ENCODE measurements at regions not wholly inside any gene's neighbourhood (a gene's known extent, or its start where the extent isn't known, plus 50 kb on each side); places are given as distances from the start of the nearest gene placed in this dataset.

DNA sequence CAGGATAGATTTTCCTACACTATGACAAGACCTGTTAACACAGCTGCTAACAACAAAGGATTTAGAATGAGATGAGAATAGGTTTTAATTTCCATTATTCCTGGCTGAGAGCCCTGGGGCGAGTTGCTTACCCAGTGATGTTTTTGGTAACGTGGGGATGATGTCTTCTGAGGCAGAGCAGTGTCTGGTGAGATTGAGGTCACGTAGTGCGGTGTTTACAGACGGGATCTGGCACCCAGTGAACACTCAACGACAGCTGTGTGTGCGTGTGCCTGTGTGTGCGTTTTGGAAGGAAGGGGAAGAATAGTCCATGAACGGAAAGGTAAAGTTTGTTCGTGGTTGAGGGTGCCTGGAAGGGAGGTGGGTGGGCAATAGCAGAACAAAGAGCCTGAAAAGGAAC is 384.7 kb downstream of the C6orf118 start:
- POLR2A ChIA-PET = interaction anchor here (0.8 kb wide), 1 partner anchor 47 kb away, joined by 4 read pairs; no protein-coding TSS in a partner anchor
- no peaks in the 10 kb centered on the region for H3K27me3 ChIP-seq (ENCODE audit: control insufficient read depth in 2 of 2, insufficient read depth in 2 of 2, low read length in 2 of 2)
- no peak for TF ChIP-seq ESRRB (CRISPR knock-in tag; IDR thresholded peaks at IDR 0.05; ENCODE audit: borderline replicate concordance)
- TF ChIP-seq ADNP (tag; IDR thresholded peaks at IDR 0.05) = no peak
- TF ChIP-seq, protein P1, sequence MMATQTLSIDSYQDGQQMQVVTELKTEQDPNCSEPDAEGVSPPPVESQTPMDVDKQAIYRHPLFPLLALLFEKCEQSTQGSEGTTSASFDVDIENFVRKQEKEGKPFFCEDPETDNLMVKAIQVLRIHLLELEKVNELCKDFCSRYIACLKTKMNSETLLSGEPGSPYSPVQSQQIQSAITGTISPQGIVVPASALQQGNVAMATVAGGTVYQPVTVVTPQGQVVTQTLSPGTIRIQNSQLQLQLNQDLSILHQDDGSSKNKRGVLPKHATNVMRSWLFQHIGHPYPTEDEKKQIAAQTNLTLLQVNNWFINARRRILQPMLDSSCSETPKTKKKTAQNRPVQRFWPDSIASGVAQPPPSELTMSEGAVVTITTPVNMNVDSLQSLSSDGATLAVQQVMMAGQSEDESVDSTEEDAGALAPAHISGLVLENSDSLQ (IDR thresholded peaks at IDR 0.05) = no peak
- no peak overlapping the region for H3K4me2 ChIP-seq (ENCODE audit: insufficient read depth, low read length)
- no peak overlapping the region for H3K27ac ChIP-seq (ENCODE audit: extremely low read depth, low read depth, low read length)
- 2% methylated on average over 10 of the region's 10 CpGs for WGBS (ENCODE audit: insufficient coverage, low coverage, missing lambda C conversion rate)
- no peaks in the 10 kb centered on the region for H4K20me1 ChIP-seq (replicated peaks; ENCODE audit: control insufficient read depth, insufficient read depth, low read length)
- ATAC-seq = no peak
- H3K9me1 ChIP-seq (ENCODE audit: control insufficient read depth, insufficient read depth, low read length) = no peaks in the 10 kb centered on the region
- H3K36me3 ChIP-seq (ENCODE audit: control insufficient read depth, insufficient read depth, low read length) = no peaks in the 10 kb centered on the region
- no peak overlapping the region for H3K4me3 ChIP-seq
- no peak overlapping the region for H3K9ac ChIP-seq (ENCODE audit: insufficient read depth in 1 of 2, low read depth in 2 of 2, low read length in 2 of 2)
- no peaks in the 10 kb centered on the region for H3K4me1 ChIP-seq (replicated peaks in 1 of 2; ENCODE audit: control insufficient read depth in 2 of 2, insufficient read depth in 2 of 2, low read length in 2 of 2)
- FAIRE-seq = no peak
- intact Hi-C loops (cut with micrococcal nuclease) (loop anchor here (5.0 kb wide), 3 partner anchors 967 to 1742 kb away; no protein-coding TSS in a partner anchor), in situ Hi-C loops (cut with MboI) (no loop called here)
- no peak for DNase-seq (ENCODE audit: extremely low read depth in 1 of 4, low spot score in 3 of 4)
- no TSS peak for BruUV-seq (replicated peaks)
- H2AFZ ChIP-seq (ENCODE audit: low read depth, low read length) = no peak overlapping the region
- CTCF ChIA-PET (ENCODE audit: low intra/inter-chr PET ratio) = no interaction called here
- H3K79me2 ChIP-seq (ENCODE audit: control insufficient read depth, insufficient read depth, low read length) = no peaks in the 10 kb centered on the region
- H3K9me3 ChIP-seq (replicated peaks; ENCODE audit: control insufficient read depth, insufficient read depth, low read depth, low read length) = peaks cover 8% of the 10 kb centered on the region; the same call in 1 of the 2 replicates

- Histone ChIP-seq H3K79me2 (ENCODE audit: control insufficient read depth, insufficient read depth, low read length) (no peaks in the 10 kb centered on the region), H3K9me3 (replicated peaks; ENCODE audit: control insufficient read depth, insufficient read depth, low read depth, low read length) (peaks cover 9% of the 10 kb centered on the region; the same call in 1 of the 2 replicates), H3K4me2 (ENCODE audit: insufficient read depth, low read length) (no peak overlapping the region), H3K9me1 (ENCODE audit: control insufficient read depth, insufficient read depth, low read length) (no peaks in the 10 kb centered on the region), H3K9ac (ENCODE audit: insufficient read depth in 1 of 2, low read depth in 2 of 2, low read length in 2 of 2) (no peak overlapping the region), H3K36me3 (ENCODE audit: control insufficient read depth, insufficient read depth, low read length) (no peaks in the 10 kb centered on the region), H4K20me1 (replicated peaks; ENCODE audit: control insufficient read depth, insufficient read depth, low read length) (no peaks in the 10 kb centered on the region), H3K4me3 (no peak overlapping the region), H3K27ac (ENCODE audit: extremely low read depth, low read depth, low read length) (no peak overlapping the region), H3K4me1 (replicated peaks in 1 of 2; ENCODE audit: control insufficient read depth in 2 of 2, insufficient read depth in 2 of 2, low read length in 2 of 2) (no peaks in the 10 kb centered on the region), H3K27me3 (ENCODE audit: control insufficient read depth in 2 of 2, insufficient read depth in 2 of 2, low read length in 2 of 2) (no peaks in the 10 kb centered on the region), H2AFZ (ENCODE audit: low read depth, low read length) (no peak overlapping the region)
- DNase-seq (ENCODE audit: extremely low read depth in 1 of 4, low spot score in 3 of 4) = no peak
- WGBS (ENCODE audit: insufficient coverage, low coverage, missing lambda C conversion rate) = 0% methylated on average over 1 of the region's 1 CpG
- FAIRE-seq = no peak
- intact Hi-C loops (cut with micrococcal nuclease) (no loop called here), in situ Hi-C loops (cut with MboI) (no loop called here)
- BruUV-seq (replicated peaks) = no TSS peak
- POLR2A ChIA-PET = no interaction called here
- no peak for ATAC-seq
- CTCF ChIA-PET (ENCODE audit: low intra/inter-chr PET ratio) = no interaction called here
- TF ChIP-seq ZNF197 (CRISPR knock-in tag; IDR thresholded peaks at IDR 0.05; ENCODE audit: low read depth) (no peak), EP300 (IDR thresholded peaks at IDR 0.05; ENCODE audit: low read length) (no peak), SREBF2 (CRISPR knock-in tag; IDR thresholded peaks at IDR 0.05) (no peak)
- TF ChIP-seq, protein P2, sequence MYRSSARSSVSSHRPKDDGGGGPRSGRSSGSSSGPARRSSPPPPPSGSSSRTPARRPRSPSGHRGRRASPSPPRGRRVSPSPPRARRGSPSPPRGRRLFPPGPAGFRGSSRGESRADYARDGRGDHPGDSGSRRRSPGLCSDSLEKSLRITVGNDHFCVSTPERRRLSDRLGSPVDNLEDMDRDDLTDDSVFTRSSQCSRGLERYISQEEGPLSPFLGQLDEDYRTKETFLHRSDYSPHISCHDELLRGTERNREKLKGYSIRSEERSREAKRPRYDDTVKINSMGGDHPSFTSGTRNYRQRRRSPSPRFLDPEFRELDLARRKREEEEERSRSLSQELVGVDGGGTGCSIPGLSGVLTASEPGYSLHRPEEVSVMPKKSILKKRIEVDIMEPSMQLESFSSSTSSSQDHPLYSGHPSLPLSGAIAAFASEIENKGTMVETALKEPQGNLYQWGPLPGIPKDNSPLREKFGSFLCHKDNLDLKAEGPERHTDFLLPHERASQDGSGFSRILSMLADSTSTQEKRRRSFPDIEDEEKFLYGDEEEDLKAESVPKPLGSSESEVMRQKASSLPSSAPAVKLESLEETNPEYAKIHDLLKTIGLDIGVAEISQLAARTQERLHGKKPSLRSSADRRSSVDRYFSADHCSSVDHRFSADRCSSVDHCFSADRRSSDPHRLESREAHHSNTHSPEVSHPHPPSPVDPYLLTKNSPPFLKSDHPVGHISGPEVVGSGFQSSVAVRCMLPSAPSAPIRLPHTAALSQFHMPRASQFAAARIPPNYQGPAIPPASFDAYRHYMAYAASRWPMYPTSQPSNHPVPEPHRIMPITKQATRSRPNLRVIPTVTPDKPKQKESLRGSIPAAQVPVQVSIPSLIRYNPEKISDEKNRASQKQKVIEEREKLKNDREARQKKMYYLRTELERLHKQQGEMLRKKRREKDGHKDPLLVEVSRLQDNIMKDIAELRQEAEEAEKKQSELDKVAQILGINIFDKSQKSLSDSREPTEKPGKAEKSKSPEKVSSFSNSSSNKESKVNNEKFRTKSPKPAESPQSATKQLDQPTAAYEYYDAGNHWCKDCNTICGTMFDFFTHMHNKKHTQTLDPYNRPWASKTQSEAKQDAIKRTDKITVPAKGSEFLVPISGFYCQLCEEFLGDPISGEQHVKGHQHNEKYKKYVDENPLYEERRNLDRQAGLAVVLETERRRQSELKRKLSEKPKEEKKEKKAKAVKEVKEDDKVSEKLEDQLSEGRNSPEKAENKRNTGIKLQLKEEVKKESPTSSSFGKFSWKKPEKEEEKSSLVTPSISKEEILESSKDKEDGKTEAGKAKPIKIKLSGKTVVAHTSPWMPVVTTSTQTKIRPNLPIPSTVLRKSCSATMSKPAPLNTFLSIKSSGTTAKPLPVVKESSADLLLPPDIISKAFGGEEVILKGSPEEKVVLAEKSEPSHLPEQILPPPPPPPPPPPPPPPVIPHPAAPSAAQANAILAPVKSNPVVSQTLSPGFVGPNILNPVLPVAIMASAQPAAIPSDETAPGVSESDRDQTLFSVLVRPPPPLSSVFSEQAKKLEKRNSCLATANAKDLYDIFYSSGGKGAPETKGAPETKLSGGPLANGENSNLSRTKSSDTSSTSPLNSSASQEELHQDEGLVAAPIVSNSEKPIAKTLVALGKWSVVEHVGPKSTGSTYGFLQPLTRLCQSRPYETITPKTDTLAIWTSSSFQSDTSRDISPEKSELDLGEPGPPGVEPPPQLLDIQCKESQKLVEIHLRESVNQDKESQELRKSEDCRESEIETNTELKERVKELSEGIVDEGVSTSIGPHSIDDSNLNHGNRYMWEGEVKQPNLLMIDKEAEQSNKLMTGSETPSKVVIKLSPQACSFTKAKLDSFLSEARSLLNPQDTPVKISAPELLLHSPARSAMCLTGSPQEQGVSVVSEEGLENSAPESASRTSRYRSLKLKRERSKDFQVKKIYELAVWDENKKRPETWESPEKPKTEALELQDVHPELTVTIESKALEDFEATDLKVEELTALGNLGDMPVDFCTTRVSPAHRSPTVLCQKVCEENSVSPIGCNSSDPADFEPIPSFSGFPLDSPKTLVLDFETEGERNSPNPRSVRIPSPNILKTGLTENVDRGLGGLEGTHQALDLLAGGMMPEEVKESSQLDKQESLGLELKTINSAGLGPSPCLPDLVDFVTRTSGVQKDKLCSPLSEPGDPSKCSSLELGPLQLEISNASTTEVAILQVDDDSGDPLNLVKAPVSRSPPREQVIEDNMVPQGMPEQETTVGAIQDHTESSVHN (IDR thresholded peaks at IDR 0.05; ENCODE audit: borderline replicate concordance in 1 of 2, low read depth in 1 of 2) = no peak
Observed at GRCh38 chr6:164917211-164917610, 392.2 kb downstream of the C6orf118 start.

Data from K562 (cell line).